ENCODE measurements at regions not wholly inside any gene's neighbourhood (a gene's known extent, or its start where the extent isn't known, plus 50 kb on each side); places are given as distances from the start of the nearest gene placed in this dataset.

DNA sequence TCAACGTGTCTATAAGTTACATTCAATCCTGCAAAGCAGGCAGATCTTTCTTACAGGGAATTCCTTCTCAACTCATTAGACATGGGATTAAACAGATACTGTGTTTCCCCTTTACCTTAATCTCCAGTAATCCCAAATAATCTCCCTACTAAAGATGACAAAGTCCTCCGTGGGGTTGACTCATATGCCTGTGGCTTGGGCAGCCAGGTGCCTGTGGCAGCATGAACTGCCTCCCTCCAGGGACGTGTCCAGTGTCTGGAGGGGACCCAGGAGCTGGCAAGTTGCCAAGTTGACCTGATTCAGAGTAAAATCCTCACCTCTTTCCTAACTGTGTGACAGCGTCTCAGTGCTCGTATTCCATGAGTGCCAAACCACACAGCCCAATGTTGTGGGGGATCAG lies 94.6 kb upstream of the PTCH1 start:
- H3K9me3 ChIP-seq (ENCODE audit: insufficient read depth, low read depth, low read length) = no peaks in the 10 kb centered on the region

DNA sequence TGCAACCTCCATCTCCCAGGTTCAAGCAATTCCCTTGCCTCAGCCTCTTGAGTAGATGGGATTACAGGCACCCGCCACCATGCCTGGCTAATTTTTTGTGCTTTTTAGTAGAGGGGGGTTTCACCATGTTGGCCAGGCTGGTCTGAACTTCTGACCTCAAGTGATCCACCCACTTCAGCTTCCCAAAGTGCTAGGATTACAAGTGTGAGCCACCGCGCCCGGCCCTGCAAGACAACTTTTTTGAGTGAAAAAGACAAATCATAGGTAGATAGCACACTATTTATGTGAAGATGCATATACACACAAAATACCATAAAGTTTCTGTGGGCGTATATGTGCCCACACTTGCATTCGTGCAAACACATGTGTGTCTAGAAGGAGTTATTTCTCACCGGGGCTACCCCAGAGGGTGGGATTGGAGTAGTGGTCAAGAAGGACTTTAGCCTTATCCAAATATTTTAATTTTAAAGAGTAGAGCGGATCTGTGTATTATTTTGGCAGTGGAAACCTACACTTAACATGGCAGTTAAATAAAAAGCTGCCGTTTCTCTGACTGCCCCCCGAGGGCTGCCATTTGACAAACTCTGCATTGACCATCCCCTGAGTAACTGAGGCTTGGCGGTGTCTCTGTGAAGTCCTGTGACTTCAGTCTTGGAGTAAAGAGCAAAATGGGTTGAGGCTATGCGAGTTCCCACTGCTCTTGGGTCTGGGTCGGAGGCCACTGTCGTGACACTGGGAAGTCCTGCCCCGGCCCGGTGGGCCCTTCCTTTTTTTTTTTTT lies 93.4 kb upstream of the PTCH1 start:
- Histone ChIP-seq H4K20me1 (ENCODE audit: insufficient read depth, low read length, poor library complexity, severe bottlenecking) (no peaks in the 10 kb centered on the region), H3K9me3 (ENCODE audit: insufficient read depth, low read depth, low read length) (no peaks in the 10 kb centered on the region), H3K36me3 (ENCODE audit: insufficient read depth, low read length) (no peaks in the 10 kb centered on the region), H3K4me1 (ENCODE audit: insufficient read depth, low read length, poor library complexity, severe bottlenecking) (no peaks in the 10 kb centered on the region), H3K4me2 (ENCODE audit: low read depth, low read length, poor library complexity, severe bottlenecking) (no peak overlapping the region), H3K9ac (ENCODE audit: low read depth, low read length, poor library complexity, severe bottlenecking) (no peak overlapping the region), H3F3A (ENCODE audit: low read depth) (no peaks in the 10 kb centered on the region), H2AFZ (ENCODE audit: low read length) (no peak overlapping the region), H3K79me2 (ENCODE audit: insufficient read depth, low read length) (no peaks in the 10 kb centered on the region), H3K4me3 (ENCODE audit: low read length, poor library complexity, severe bottlenecking) (no peak overlapping the region), H3K27me3 (ENCODE audit: insufficient read depth, low read length, poor library complexity, severe bottlenecking) (no peaks in the 10 kb centered on the region), H3K9me2 (replicated peaks; ENCODE audit: low read depth, low read length) (no peaks in the 10 kb centered on the region)
- TF ChIP-seq, protein P1, sequence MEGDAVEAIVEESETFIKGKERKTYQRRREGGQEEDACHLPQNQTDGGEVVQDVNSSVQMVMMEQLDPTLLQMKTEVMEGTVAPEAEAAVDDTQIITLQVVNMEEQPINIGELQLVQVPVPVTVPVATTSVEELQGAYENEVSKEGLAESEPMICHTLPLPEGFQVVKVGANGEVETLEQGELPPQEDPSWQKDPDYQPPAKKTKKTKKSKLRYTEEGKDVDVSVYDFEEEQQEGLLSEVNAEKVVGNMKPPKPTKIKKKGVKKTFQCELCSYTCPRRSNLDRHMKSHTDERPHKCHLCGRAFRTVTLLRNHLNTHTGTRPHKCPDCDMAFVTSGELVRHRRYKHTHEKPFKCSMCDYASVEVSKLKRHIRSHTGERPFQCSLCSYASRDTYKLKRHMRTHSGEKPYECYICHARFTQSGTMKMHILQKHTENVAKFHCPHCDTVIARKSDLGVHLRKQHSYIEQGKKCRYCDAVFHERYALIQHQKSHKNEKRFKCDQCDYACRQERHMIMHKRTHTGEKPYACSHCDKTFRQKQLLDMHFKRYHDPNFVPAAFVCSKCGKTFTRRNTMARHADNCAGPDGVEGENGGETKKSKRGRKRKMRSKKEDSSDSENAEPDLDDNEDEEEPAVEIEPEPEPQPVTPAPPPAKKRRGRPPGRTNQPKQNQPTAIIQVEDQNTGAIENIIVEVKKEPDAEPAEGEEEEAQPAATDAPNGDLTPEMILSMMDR (conservative IDR thresholded peaks at IDR 0.05; ENCODE audit: low read length) = no peak
- no peak for TF ChIP-seq EZH2phosphoT487 (IDR thresholded peaks at IDR 0.05; ENCODE audit: borderline replicate concordance)

More for the DNA sequence above, 94.6 kb upstream of the PTCH1 start:
- TF ChIP-seq EZH2phosphoT487 (IDR thresholded peaks at IDR 0.05; ENCODE audit: borderline replicate concordance) = no peak
- TF ChIP-seq, protein P1 (conservative IDR thresholded peaks at IDR 0.05; ENCODE audit: low read length) = no peak
- Histone ChIP-seq H3F3A (ENCODE audit: low read depth) (no peaks in the 10 kb centered on the region), H4K20me1 (ENCODE audit: insufficient read depth, low read length, poor library complexity, severe bottlenecking) (no peaks in the 10 kb centered on the region), H3K27me3 (ENCODE audit: insufficient read depth, low read length, poor library complexity, severe bottlenecking) (no peaks in the 10 kb centered on the region), H3K4me1 (ENCODE audit: insufficient read depth, low read length, poor library complexity, severe bottlenecking) (no peaks in the 10 kb centered on the region), H3K9me2 (replicated peaks; ENCODE audit: low read depth, low read length) (no peaks in the 10 kb centered on the region), H3K79me2 (ENCODE audit: insufficient read depth, low read length) (no peaks in the 10 kb centered on the region), H3K36me3 (ENCODE audit: insufficient read depth, low read length) (no peaks in the 10 kb centered on the region), H3K4me3 (ENCODE audit: low read length, poor library complexity, severe bottlenecking) (no peak overlapping the region), H3K9ac (ENCODE audit: low read depth, low read length, poor library complexity, severe bottlenecking) (no peak overlapping the region), H3K4me2 (ENCODE audit: low read depth, low read length, poor library complexity, severe bottlenecking) (no peak overlapping the region), H2AFZ (ENCODE audit: low read length) (no peak overlapping the region)

DNA sequence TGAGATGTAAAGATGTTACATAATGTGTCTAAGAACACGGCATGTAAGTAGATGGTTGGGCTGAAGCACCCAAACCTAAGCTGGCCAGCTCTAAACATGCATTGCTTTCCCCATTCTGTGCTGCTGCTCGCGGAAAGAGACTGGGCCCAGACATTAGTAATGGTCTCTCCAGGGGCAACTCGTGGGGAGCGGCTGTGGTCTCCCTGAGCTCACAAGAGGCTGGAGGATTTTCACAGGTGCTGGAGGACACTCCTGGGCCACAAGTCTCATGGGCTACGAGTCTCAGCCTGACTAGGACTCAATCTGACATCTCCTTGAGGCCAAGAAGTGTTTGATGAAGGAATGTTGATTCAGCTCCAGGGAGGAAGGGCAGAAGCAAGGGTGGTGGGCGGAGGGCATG lies 92.7 kb upstream of the PTCH1 start:
- Histone ChIP-seq H2AFZ (ENCODE audit: low read length) (no peak overlapping the region), H3K9me2 (replicated peaks; ENCODE audit: low read depth, low read length) (no peaks in the 10 kb centered on the region), H3K4me2 (ENCODE audit: low read depth, low read length, poor library complexity, severe bottlenecking) (no peak overlapping the region), H3F3A (ENCODE audit: low read depth) (no peaks in the 10 kb centered on the region), H3K4me1 (ENCODE audit: insufficient read depth, low read length, poor library complexity, severe bottlenecking) (no peaks in the 10 kb centered on the region), H4K20me1 (ENCODE audit: insufficient read depth, low read length, poor library complexity, severe bottlenecking) (no peaks in the 10 kb centered on the region), H3K79me2 (ENCODE audit: insufficient read depth, low read length) (no peaks in the 10 kb centered on the region), H3K4me3 (ENCODE audit: low read length, poor library complexity, severe bottlenecking) (no peak overlapping the region), H3K9me3 (ENCODE audit: insufficient read depth, low read depth, low read length) (no peaks in the 10 kb centered on the region), H3K36me3 (ENCODE audit: insufficient read depth, low read length) (no peaks in the 10 kb centered on the region), H3K9ac (ENCODE audit: low read depth, low read length, poor library complexity, severe bottlenecking) (no peak overlapping the region), H3K27me3 (ENCODE audit: insufficient read depth, low read length, poor library complexity, severe bottlenecking) (no peaks in the 10 kb centered on the region)
- TF ChIP-seq EZH2phosphoT487 (IDR thresholded peaks at IDR 0.05; ENCODE audit: borderline replicate concordance) = no peak
- TF ChIP-seq, protein P1 (conservative IDR thresholded peaks at IDR 0.05; ENCODE audit: low read length) = no peak
